SH-SY5Y (cell line): ENCODE measurements at regions not wholly inside any gene's neighbourhood (a gene's known extent, or its start where the extent isn't known, plus 50 kb on each side); places are given as distances from the start of the nearest gene placed in this dataset.

Experiments
- GATA2 ChIP-seq: IDR thresholded peaks from 2 replicates; pipeline ENCODE4 v1.6.1; 2011; ENCODE audit warnings: mild to moderate bottlenecking, low read depth, low read length
- GATA3 ChIP-seq: IDR thresholded peaks from 2 replicates; pipeline ENCODE4 v1.6.1; 2011; ENCODE audit warnings: low read depth, mild to moderate bottlenecking, low read length, moderate library complexity

DNA sequence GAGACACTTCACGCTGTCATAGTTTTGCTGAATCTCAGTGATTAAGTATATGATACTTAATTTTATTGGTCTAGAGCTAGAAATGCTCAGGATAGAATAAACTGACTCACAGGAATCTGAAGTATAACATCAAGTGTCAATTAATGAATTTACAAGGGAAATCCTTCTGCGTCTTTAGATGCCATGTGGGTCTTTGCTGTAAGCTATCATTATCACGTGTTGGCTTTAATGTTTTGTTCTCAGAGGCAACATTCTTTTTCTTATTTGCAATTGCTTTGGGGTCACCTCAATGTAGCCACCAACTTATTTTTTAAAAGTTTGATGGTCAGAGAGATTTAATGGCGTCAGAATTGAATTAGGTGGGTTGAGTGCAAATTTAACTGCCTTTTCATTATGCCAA is 680.1 kb upstream of the PTBP2 start:
- TF ChIP-seq GATA3: no peak
- TF ChIP-seq GATA2: no peak
